GM12873 (cell line): ENCODE measurements at regions not wholly inside any gene's neighbourhood (a gene's known extent, or its start where the extent isn't known, plus 50 kb on each side); places are given as distances from the start of the nearest gene placed in this dataset.

Source experiments
- CTCF ChIP-seq: IDR thresholded peaks from 2 replicates; pipeline ENCODE4 v1.5.1; 2012; ENCODE audit warnings: low read depth, mild to moderate bottlenecking, moderate library complexity, low read length, control low read depth; ENCODE audit not compliant: insufficient read depth; ENCODE audit errors: missing control alignments

- TF ChIP-seq CTCF: no peak
Observed at GRCh38 chr5:148909766-148910165, 83.4 kb downstream of the ADRB2 start.

GRCh38 chr5:148910216-148910615 lies 83.8 kb downstream of the ADRB2 start:
- TF ChIP-seq CTCF: no peak

GRCh38 chr5:148910686-148911361 lies 84.4 kb downstream of the ADRB2 start:
- TF ChIP-seq CTCF: no peak

- TF ChIP-seq CTCF: no peak
Observed at GRCh38 chr5:148911386-148911785, 85.0 kb downstream of the ADRB2 start.

- no peak for TF ChIP-seq CTCF
Observed at GRCh38 chr5:148912146-148912545, 85.7 kb downstream of the ADRB2 start.

GRCh38 chr5:148912714-148913398 lies 86.4 kb downstream of the ADRB2 start:
- peak; percentile 3 for TF ChIP-seq CTCF

- no peak for TF ChIP-seq CTCF
Observed at GRCh38 chr5:148913493-148913892, 87.1 kb downstream of the ADRB2 start.
